Neuronal stem cell (in vitro differentiated cells): ENCODE measurements at regions not wholly inside any gene's neighbourhood (a gene's known extent, or its start where the extent isn't known, plus 50 kb on each side); places are given as distances from the start of the nearest gene placed in this dataset.

Experiments
- DNase-seq: peaks from one replicate; pipeline ENCODE4 v3.0.0-alpha.2; 2013; ENCODE audit warnings: low spot score
- H2AFZ ChIP-seq: one replicate; pipeline ENCODE4 v1.6.1; 2013; ENCODE audit warnings: mild to moderate bottlenecking, low read length, inconsistent platforms
- H2AK5ac ChIP-seq: 2 replicates; pipeline ENCODE4 v1.6.1; 2013; ENCODE audit warnings: low read depth, mild to moderate bottlenecking, inconsistent platforms, low read length, moderate library complexity, mixed read lengths
- H2BK120ac ChIP-seq: 2 replicates; pipeline ENCODE4 v1.6.1; 2013; ENCODE audit warnings: low read depth, mild to moderate bottlenecking, inconsistent platforms, low read length, moderate library complexity, mixed read lengths
- H2BK12ac ChIP-seq: one replicate; pipeline ENCODE4 v1.6.1; 2013; ENCODE audit warnings: low read length, inconsistent platforms
- H2BK15ac ChIP-seq: 2 replicates; pipeline ENCODE4 v1.6.1; 2013; ENCODE audit warnings: mild to moderate bottlenecking, low read length, inconsistent platforms, mixed read lengths
- H2BK5ac ChIP-seq: one replicate; pipeline ENCODE4 v1.6.1; 2013; ENCODE audit warnings: inconsistent platforms, mild to moderate bottlenecking, low read length, moderate library complexity
- H3K14ac ChIP-seq: one replicate; pipeline ENCODE4 v1.6.1; 2013; ENCODE audit warnings: low read length, inconsistent platforms
- H3K18ac ChIP-seq: 2 replicates; pipeline ENCODE4 v1.6.1; 2013; ENCODE audit warnings: low read length, inconsistent platforms
- H3K23ac ChIP-seq: 2 replicates; pipeline ENCODE4 v1.6.1; 2013; ENCODE audit warnings: low read depth, mild to moderate bottlenecking, mixed read lengths, low read length, inconsistent platforms; ENCODE audit not compliant: poor library complexity
- H3K27ac ChIP-seq: replicated peaks from 3 replicates; pipeline ENCODE4 v1.5.1; 2013; ENCODE audit warnings: low read length, inconsistent platforms
- H3K27me3 ChIP-seq, 3 experiments: 2 replicates each; pipeline ENCODE4 v1.6.1; 2013; ENCODE audit warnings: low read length in 3 of 3, mild to moderate bottlenecking in 2 of 3, inconsistent platforms in 1 of 3, low read depth in 1 of 3, mixed read lengths in 1 of 3, moderate library complexity in 1 of 3; ENCODE audit not compliant: control insufficient read depth in 3 of 3, insufficient read depth in 3 of 3
- H3K36me3 ChIP-seq, 2 donors: replicated peaks in 1 of 2; 2 replicates each; pipeline ENCODE4 v1.6.1; 2013; ENCODE audit warnings: low read length in 2 of 2; ENCODE audit not compliant: control insufficient read depth in 2 of 2, insufficient read depth in 2 of 2
- H3K4ac ChIP-seq: 2 replicates; pipeline ENCODE4 v1.6.1; 2013; ENCODE audit warnings: inconsistent platforms, mild to moderate bottlenecking, low read length, moderate library complexity
- H3K4me1 ChIP-seq, 2 donors: 1 replicate in 1 of 2; 2 replicates in 1 of 2; pipeline ENCODE4 v1.6.1; 2013; ENCODE audit warnings: low read length in 2 of 2, low read depth in 1 of 2; ENCODE audit not compliant: control insufficient read depth in 2 of 2, insufficient read depth in 1 of 2
- H3K4me2 ChIP-seq: one replicate; pipeline ENCODE4 v1.6.1; 2013; ENCODE audit warnings: mild to moderate bottlenecking, low read length, inconsistent platforms; ENCODE audit not compliant: insufficient read depth, poor library complexity, severe bottlenecking
- H3K4me3 ChIP-seq, 2 donors: 2 replicates each; pipeline ENCODE4 v1.5.1; 2013; ENCODE audit warnings: low read length in 2 of 2, mild to moderate bottlenecking in 2 of 2, inconsistent platforms in 1 of 2, moderate library complexity in 1 of 2
- H3K79me1 ChIP-seq: one replicate; pipeline ENCODE4 v1.6.1; 2013; ENCODE audit warnings: low read depth, mild to moderate bottlenecking, inconsistent platforms, low read length, moderate library complexity
- H3K9ac ChIP-seq: one replicate; pipeline ENCODE4 v1.6.1; 2013; ENCODE audit warnings: mild to moderate bottlenecking, low read depth, low read length, inconsistent platforms; ENCODE audit not compliant: poor library complexity
- H3K9me3 ChIP-seq, 2 donors: replicated peaks in 1 of 2; 2 replicates each; pipeline versions ENCODE3 to v1.6.1; 2013; ENCODE audit warnings: low read length in 2 of 2, mild to moderate bottlenecking in 2 of 2, inconsistent platforms in 1 of 2, low read depth in 1 of 2, mixed read lengths in 1 of 2, moderate library complexity in 1 of 2; ENCODE audit not compliant: control insufficient read depth in 2 of 2, insufficient read depth in 1 of 2
- H4K8ac ChIP-seq: one replicate; pipeline ENCODE4 v1.6.1; 2013; ENCODE audit warnings: low read depth, mild to moderate bottlenecking, inconsistent platforms, low read length, moderate library complexity
- H4K91ac ChIP-seq: one replicate; pipeline ENCODE4 v1.6.1; 2013; ENCODE audit warnings: low read length, low read depth, mild to moderate bottlenecking, inconsistent platforms; ENCODE audit not compliant: poor library complexity
- WGBS, 2 donors: extraction: QIAGEN DNeasy Blood & Tissue Kit; methylation state at CpG; one replicate each; pipeline ENCODE4 v1.1.7; 2013; ENCODE audit warnings: missing lambda C conversion rate in 2 of 2, mixed read lengths in 1 of 2; ENCODE audit not compliant: insufficient read length in 2 of 2, insufficient replicate concordance in 1 of 2; ENCODE audit errors: extremely low coverage in 2 of 2; 5-methylcytosine and 5-hydroxymethylcytosine counted together

DNA sequence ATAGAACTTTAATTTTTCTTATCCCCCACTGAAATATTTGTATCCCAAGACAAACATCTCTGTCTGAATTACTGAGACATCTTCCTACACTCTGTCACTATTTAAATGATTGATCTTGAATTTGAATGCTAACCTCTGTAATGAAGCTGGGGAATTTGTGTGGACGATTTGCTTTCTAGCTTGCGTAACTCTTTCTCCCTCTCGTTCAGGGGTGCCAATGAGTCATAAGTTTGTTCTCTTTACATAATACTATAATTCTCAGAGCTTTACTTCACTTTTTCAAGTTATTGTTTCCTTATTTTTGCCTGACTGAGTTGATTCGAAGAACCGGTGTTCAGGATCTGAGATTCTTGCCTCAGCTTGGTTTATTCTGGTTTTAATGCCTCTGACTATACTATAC, 783.3 kb upstream of the CADM2 start:
- Histone ChIP-seq H3K9me3 (no peaks in the 10 kb centered on the region), H3K4me1 (no peaks in the 10 kb centered on the region), H2BK12ac (no peak overlapping the region), H3K9ac (no peak overlapping the region), H3K27me3 (no peaks in the 10 kb centered on the region), H3K23ac (no peak overlapping the region), H3K4ac (no peak overlapping the region), H3K18ac (no peak overlapping the region), H3K14ac (no peak overlapping the region), H4K91ac (no peak overlapping the region), H2AFZ (no peak overlapping the region), H3K36me3 (no peaks in the 10 kb centered on the region), H3K27ac (no peak overlapping the region), H3K4me2 (no peak overlapping the region), H3K4me3 (no peak overlapping the region), H4K8ac (no peak overlapping the region), H3K79me1 (no peaks in the 10 kb centered on the region), H2BK120ac (no peak overlapping the region), H2AK5ac (no peak overlapping the region), H2BK5ac (no peak overlapping the region), H2BK15ac (no peak overlapping the region)
- no peak for DNase-seq
- WGBS, 2 donors, result no CpG with 5 or more reads among the region's 5 CpGs

DNA sequence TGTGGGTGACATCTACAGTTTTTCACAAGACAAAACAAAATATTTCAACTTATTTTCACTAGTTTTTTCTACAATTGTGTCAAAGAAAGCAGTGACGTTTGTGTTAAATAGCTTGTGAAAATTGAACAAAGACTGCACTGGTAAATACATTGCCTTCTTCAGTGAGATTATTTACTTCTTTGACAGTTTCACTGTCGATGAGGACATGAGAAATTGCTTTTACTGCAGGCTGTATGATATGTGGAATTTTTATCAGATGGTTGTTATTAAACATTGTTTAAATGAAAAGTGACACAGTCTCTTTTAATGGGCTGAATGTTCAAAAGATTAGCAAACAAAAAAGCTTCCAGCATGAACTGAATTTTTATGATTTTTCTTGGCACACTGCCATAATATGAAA, 773.9 kb upstream of the CADM2 start:
- no peak overlapping the region for H3K27ac ChIP-seq
- no peak overlapping the region for H3K4ac ChIP-seq
- no peaks in the 10 kb centered on the region for H3K9me3 ChIP-seq
- no peak overlapping the region for H3K4me3 ChIP-seq
- no peak for DNase-seq
- H2AK5ac ChIP-seq, result no peak overlapping the region
- no peaks in the 10 kb centered on the region for H3K4me1 ChIP-seq
- H3K18ac ChIP-seq, result no peak overlapping the region
- no peak overlapping the region for H2AFZ ChIP-seq
- H2BK12ac ChIP-seq, result no peak overlapping the region
- H4K8ac ChIP-seq, result no peak overlapping the region
- no peak overlapping the region for H4K91ac ChIP-seq
- no peak overlapping the region for H3K4me2 ChIP-seq
- no CpG with 5 or more reads among the region's 2 CpGs for WGBS, 2 donors
- no peaks in the 10 kb centered on the region for H3K36me3 ChIP-seq
- no peak overlapping the region for H3K9ac ChIP-seq
- H2BK5ac ChIP-seq, result no peak overlapping the region
- no peaks in the 10 kb centered on the region for H3K79me1 ChIP-seq
- H2BK120ac ChIP-seq, result no peak overlapping the region
- no peaks in the 10 kb centered on the region for H3K27me3 ChIP-seq
- no peak overlapping the region for H2BK15ac ChIP-seq
- no peak overlapping the region for H3K23ac ChIP-seq
- H3K14ac ChIP-seq, result no peak overlapping the region

DNA sequence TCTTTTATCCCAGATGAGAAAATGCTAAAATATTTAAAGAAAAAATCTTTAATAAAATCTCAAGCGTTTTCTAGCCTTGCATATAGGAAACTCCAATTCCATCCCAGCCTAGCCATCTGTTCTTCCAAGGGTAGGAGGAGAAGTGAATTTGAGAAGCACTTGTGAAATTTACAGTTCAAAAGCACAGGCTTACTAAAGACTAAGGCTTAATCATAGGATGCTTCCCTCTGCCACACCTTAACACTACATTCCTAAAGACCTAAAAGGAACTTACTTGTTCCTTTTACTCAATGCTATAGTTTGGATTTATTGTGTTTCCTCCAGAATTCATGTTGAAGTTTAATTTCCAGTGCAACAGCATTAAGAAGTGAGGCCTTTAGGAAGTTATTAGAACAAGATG, 764.8 kb upstream of the CADM2 start:
- no peaks in the 10 kb centered on the region for H3K36me3 ChIP-seq
- H3K27me3 ChIP-seq, result no peaks in the 10 kb centered on the region
- no peak overlapping the region for H3K14ac ChIP-seq
- peaks cover 2 to 3% of the 10 kb centered on the region in 2 donors for H3K9me3 ChIP-seq
- H3K79me1 ChIP-seq, result no peaks in the 10 kb centered on the region
- H2AFZ ChIP-seq, result no peak overlapping the region
- no peak overlapping the region for H2BK15ac ChIP-seq
- H4K8ac ChIP-seq, result no peak overlapping the region
- no peak overlapping the region for H4K91ac ChIP-seq
- no peak for DNase-seq
- H3K18ac ChIP-seq, result no peak overlapping the region
- no peak overlapping the region for H3K4me2 ChIP-seq
- no peak overlapping the region for H2BK12ac ChIP-seq
- H3K27ac ChIP-seq, result no peak overlapping the region
- no peaks in the 10 kb centered on the region for H3K4me1 ChIP-seq
- no CpG with 5 or more reads among the region's 1 CpG for WGBS, 2 donors
- no peak overlapping the region for H3K4me3 ChIP-seq
- no peak overlapping the region for H2AK5ac ChIP-seq
- H2BK5ac ChIP-seq, result no peak overlapping the region
- H3K9ac ChIP-seq, result no peak overlapping the region
- no peak overlapping the region for H3K4ac ChIP-seq
- H2BK120ac ChIP-seq, result no peak overlapping the region
- no peak overlapping the region for H3K23ac ChIP-seq

DNA sequence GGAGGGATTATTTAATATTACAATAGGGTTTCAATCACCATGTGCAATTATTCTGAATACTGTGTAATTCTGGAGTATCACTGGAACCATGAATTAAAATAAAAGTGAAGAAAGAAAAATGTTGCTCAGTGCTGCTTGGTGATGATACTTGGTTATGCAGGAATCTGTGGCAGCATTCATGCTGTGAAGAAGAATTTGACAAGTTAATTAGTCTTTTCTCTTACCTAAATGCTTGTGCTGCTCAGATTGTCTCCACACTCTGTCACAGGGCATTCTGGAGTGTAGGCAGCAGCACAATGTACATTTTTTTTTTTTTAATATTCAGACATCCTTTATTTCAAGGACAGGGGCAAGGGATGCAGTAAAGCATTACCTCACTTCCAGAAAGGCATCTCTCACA, 749.3 kb upstream of the CADM2 start:
- Histone ChIP-seq H3K36me3 (no peaks in the 10 kb centered on the region), H3K4ac (no peak overlapping the region), H2BK5ac (no peak overlapping the region), H2BK120ac (no peak overlapping the region), H3K27me3 (no peaks in the 10 kb centered on the region), H3K79me1 (no peaks in the 10 kb centered on the region), H2BK15ac (no peak overlapping the region), H3K9me3 (no peaks in the 10 kb centered on the region), H2BK12ac (no peak overlapping the region), H3K4me3 (no peak overlapping the region), H3K18ac (no peak overlapping the region), H3K23ac (no peak overlapping the region), H3K14ac (no peak overlapping the region), H4K91ac (no peak overlapping the region), H3K9ac (no peak overlapping the region), H2AFZ (no peak overlapping the region), H3K27ac (no peak overlapping the region), H3K4me2 (no peak overlapping the region), H4K8ac (no peak overlapping the region), H2AK5ac (no peak overlapping the region), H3K4me1 (peaks cover 2 to 7% of the 10 kb centered on the region in 2 donors)
- DNase-seq, result no peak
